ENCODE measurements at regions not wholly inside any gene's neighbourhood (a gene's known extent, or its start where the extent isn't known, plus 50 kb on each side); places are given as distances from the start of the nearest gene placed in this dataset.

- TF ChIP-seq, protein P1, sequence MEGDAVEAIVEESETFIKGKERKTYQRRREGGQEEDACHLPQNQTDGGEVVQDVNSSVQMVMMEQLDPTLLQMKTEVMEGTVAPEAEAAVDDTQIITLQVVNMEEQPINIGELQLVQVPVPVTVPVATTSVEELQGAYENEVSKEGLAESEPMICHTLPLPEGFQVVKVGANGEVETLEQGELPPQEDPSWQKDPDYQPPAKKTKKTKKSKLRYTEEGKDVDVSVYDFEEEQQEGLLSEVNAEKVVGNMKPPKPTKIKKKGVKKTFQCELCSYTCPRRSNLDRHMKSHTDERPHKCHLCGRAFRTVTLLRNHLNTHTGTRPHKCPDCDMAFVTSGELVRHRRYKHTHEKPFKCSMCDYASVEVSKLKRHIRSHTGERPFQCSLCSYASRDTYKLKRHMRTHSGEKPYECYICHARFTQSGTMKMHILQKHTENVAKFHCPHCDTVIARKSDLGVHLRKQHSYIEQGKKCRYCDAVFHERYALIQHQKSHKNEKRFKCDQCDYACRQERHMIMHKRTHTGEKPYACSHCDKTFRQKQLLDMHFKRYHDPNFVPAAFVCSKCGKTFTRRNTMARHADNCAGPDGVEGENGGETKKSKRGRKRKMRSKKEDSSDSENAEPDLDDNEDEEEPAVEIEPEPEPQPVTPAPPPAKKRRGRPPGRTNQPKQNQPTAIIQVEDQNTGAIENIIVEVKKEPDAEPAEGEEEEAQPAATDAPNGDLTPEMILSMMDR (IDR thresholded peaks at IDR 0.05; ENCODE audit: low read depth, low read length), result no peak
- no peak for TF ChIP-seq EZH2phosphoT487 (IDR thresholded peaks at IDR 0.05; ENCODE audit: low read depth)
Measured at GRCh38 chr1:201636510-201636971, 97.6 kb downstream of the NAV1 start.

Measured in OCI-LY3 (cell line).